WTC11 (cell line): ENCODE measurements at regions not wholly inside any gene's neighbourhood (a gene's known extent, or its start where the extent isn't known, plus 50 kb on each side); places are given as distances from the start of the nearest gene placed in this dataset.
"Not testable (repeated sequence)": the region's sequence is repeated elsewhere in the genome, so short reads cannot be mapped to it uniquely, and the experiment has no call there.

Experiments
- ATAC-seq: fragments of 200-7000 bp; cut with Tn5 transposase; 2 replicates; pipeline ENCODE4 v1.10.0; 2021; ENCODE audit warnings: mild to moderate bottlenecking, moderate library complexity
- CTCF ChIA-PET: fragments of 300-600 bp; sonication (Branson Sonifier 250); formaldehyde crosslinking; loops from one replicate; lab custom pipeline; 2021; ENCODE audit warnings: antibody characterized with exemption; lab: Charles Lee
- POLR2A ChIA-PET: fragments of 350-600 bp; sonication (Branson Sonifier 250); formaldehyde crosslinking; loops from one replicate; lab custom pipeline; 2021; ENCODE audit warnings: antibody characterized with exemption; lab: Charles Lee
- DNase-seq: peaks from one replicate; pipeline ENCODE4 v3.0.0; 2021; ENCODE audit warnings: low spot score
- H3K27ac Mint-ChIP-seq: 2 replicates; pipeline ENCODE4 v1.8.0; 2021; ENCODE audit warnings: mixed read lengths
- H3K27me3 Mint-ChIP-seq: 2 replicates; pipeline ENCODE4 v1.8.0; 2021; ENCODE audit warnings: low read depth, mild to moderate bottlenecking, moderate library complexity, mixed read lengths
- H3K36me3 Mint-ChIP-seq: 2 replicates; pipeline ENCODE4 v1.8.0; 2021; ENCODE audit warnings: mixed read lengths
- H3K4me1 Mint-ChIP-seq: 2 replicates; pipeline ENCODE4 v1.8.0; 2022; ENCODE audit warnings: mixed read lengths
- H3K4me3 Mint-ChIP-seq: 2 replicates; pipeline ENCODE4 v1.8.0; 2021; ENCODE audit warnings: mild to moderate bottlenecking, moderate library complexity, mixed read lengths
- H3K9me3 Mint-ChIP-seq: 2 replicates; pipeline ENCODE4 v1.8.0; 2021; ENCODE audit warnings: mixed read lengths
- CBFB ChIP-seq: sonication (generic); formaldehyde crosslinking; IDR thresholded peaks from 2 replicates; pipeline ENCODE4 v1.8.1; 2022; ENCODE audit warnings: mild to moderate bottlenecking, low read depth, missing genetic modification reagents
- EMX1 ChIP-seq: fragments of 250-450 bp; sonication (Bioruptor Pico); IDR thresholded peaks from 2 replicates; pipeline ENCODE4 v1.8.0; 2021; ENCODE audit warnings: mild to moderate bottlenecking
- FOXJ3 ChIP-seq: sonication (generic); formaldehyde crosslinking; IDR thresholded peaks from 2 replicates; pipeline ENCODE4 v1.9.0; 2021; ENCODE audit warnings: missing genetic modification reagents, mild to moderate bottlenecking, borderline replicate concordance
- FOXP1 ChIP-seq: sonication (generic); formaldehyde crosslinking; IDR thresholded peaks from 2 replicates; pipeline ENCODE4 v1.8.0; 2022; ENCODE audit warnings: missing genetic modification reagents, mild to moderate bottlenecking, moderate library complexity, borderline replicate concordance
- GTF2I ChIP-seq: fragments of 250-450 bp; sonication (Bioruptor Pico); conservative IDR thresholded peaks from 2 replicates; pipeline ENCODE4 v1.4.0; 2021; ENCODE audit warnings: mild to moderate bottlenecking
- HMGXB4 ChIP-seq: sonication (generic); formaldehyde crosslinking; IDR thresholded peaks from 2 replicates; pipeline ENCODE4 v1.8.1; 2023; ENCODE audit warnings: mild to moderate bottlenecking, moderate library complexity, missing genetic modification reagents
- JAZF1 ChIP-seq: fragments of 250-450 bp; sonication (Bioruptor Pico); IDR thresholded peaks from 2 replicates; pipeline ENCODE4 v1.9.0; 2021; ENCODE audit warnings: moderate library complexity, mild to moderate bottlenecking, inconsistent platforms
- MYBL2 ChIP-seq: sonication (generic); formaldehyde crosslinking; IDR thresholded peaks from 2 replicates; pipeline ENCODE4 v1.8.1; 2023; ENCODE audit warnings: mild to moderate bottlenecking, moderate library complexity, missing genetic modification reagents
- NFYB ChIP-seq: sonication (generic); formaldehyde crosslinking; conservative IDR thresholded peaks from 2 replicates; pipeline ENCODE4 v1.8.0; 2022; ENCODE audit warnings: low read depth, missing genetic modification reagents
- NR2C2 ChIP-seq: sonication (generic); formaldehyde crosslinking; IDR thresholded peaks from 2 replicates; pipeline ENCODE4 v1.8.0; 2022; ENCODE audit warnings: mild to moderate bottlenecking, missing genetic modification reagents
- NR3C1 ChIP-seq: sonication (generic); formaldehyde crosslinking; conservative IDR thresholded peaks from 2 replicates; pipeline ENCODE4 v1.8.1; 2023; ENCODE audit warnings: low read depth, mild to moderate bottlenecking, missing genetic modification reagents
- PRRX2 ChIP-seq: fragments of 250-450 bp; sonication (Bioruptor Pico); IDR thresholded peaks from 2 replicates; pipeline ENCODE4 v1.8.0; 2021; ENCODE audit warnings: mild to moderate bottlenecking
- RELA ChIP-seq: sonication (generic); formaldehyde crosslinking; IDR thresholded peaks from 2 replicates; pipeline ENCODE4 v1.8.1; 2022; ENCODE audit warnings: missing genetic modification reagents, mild to moderate bottlenecking, borderline replicate concordance
- SMAD3 ChIP-seq: sonication (generic); formaldehyde crosslinking; IDR thresholded peaks from 2 replicates; pipeline ENCODE4 v1.8.0; 2022; ENCODE audit warnings: missing genetic modification reagents, mild to moderate bottlenecking, borderline replicate concordance
- SP1 ChIP-seq: sonication (generic); formaldehyde crosslinking; conservative IDR thresholded peaks from 2 replicates; pipeline ENCODE4 v1.8.1; 2022; ENCODE audit warnings: missing genetic modification reagents
- TEAD4 ChIP-seq: sonication (generic); formaldehyde crosslinking; IDR thresholded peaks from 2 replicates; pipeline ENCODE4 v1.8.0; 2022; ENCODE audit warnings: mild to moderate bottlenecking, missing genetic modification reagents
- TP53 ChIP-seq: sonication (generic); formaldehyde crosslinking; IDR thresholded peaks from 2 replicates; pipeline ENCODE4 v1.8.1; 2023; ENCODE audit warnings: mild to moderate bottlenecking, missing genetic modification reagents
- TF ChIP-seq, protein P1 (sequence below): fragments of 250-450 bp; sonication (Bioruptor Pico); IDR thresholded peaks from 2 replicates; pipeline ENCODE4 v1.9.0; 2021; ENCODE audit warnings: mild to moderate bottlenecking
- TF ChIP-seq, protein P2 (sequence below): sonication (generic); formaldehyde crosslinking; IDR thresholded peaks from 2 replicates; pipeline ENCODE4 v1.8.1; 2023; ENCODE audit warnings: mild to moderate bottlenecking, missing genetic modification reagents, moderate library complexity
- TF ChIP-seq, protein P3 (sequence below): sonication (generic); formaldehyde crosslinking; IDR thresholded peaks from 2 replicates; pipeline ENCODE4 v1.8.0; 2022; ENCODE audit warnings: mild to moderate bottlenecking, missing genetic modification reagents

- TF ChIP-seq RELA (CRISPR knock-in tag) (no peak), EMX1 (CRISPR knock-in tag) (no peak), SP1 (CRISPR knock-in tag) (no peak), CBFB (no peak), TEAD4 (no peak)
- TF ChIP-seq, protein P1, sequence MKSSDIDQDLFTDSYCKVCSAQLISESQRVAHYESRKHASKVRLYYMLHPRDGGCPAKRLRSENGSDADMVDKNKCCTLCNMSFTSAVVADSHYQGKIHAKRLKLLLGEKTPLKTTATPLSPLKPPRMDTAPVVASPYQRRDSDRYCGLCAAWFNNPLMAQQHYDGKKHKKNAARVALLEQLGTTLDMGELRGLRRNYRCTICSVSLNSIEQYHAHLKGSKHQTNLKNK (CRISPR knock-in tag): no peak
These were observed 110.9 kb upstream of the BMPER start (continued) for GRCh38 chr7:33794419-33794818.

- Mint-ChIP-seq H3K27ac (no peak overlapping the region), H3K27me3 (no peaks in the 10 kb centered on the region), H3K36me3 (peaks cover 7% of the 10 kb centered on the region), H3K4me3 (no peak overlapping the region), H3K9me3 (peaks cover 22% of the 10 kb centered on the region), H3K4me1 (peaks cover 28% of the 10 kb centered on the region)
- ATAC-seq: no peak
- DNase-seq: no peak
- ChIA-PET POLR2A (no interaction called here), CTCF (interaction anchor here (1.4 kb wide), 1 partner anchor 138 kb away, joined by 4 read pairs; no protein-coding TSS in a partner anchor)
- TF ChIP-seq, protein P2, sequence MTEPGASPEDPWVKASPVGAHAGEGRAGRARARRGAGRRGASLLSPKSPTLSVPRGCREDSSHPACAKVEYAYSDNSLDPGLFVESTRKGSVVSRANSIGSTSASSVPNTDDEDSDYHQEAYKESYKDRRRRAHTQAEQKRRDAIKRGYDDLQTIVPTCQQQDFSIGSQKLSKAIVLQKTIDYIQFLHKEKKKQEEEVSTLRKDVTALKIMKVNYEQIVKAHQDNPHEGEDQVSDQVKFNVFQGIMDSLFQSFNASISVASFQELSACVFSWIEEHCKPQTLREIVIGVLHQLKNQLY (CRISPR knock-in tag): no peak
- TF ChIP-seq RELA (CRISPR knock-in tag) (no peak), SMAD3 (CRISPR knock-in tag) (no peak), TP53 (CRISPR knock-in tag) (no peak), JAZF1 (CRISPR knock-in tag) (no peak), CBFB (no peak)
- TF ChIP-seq, protein P3, sequence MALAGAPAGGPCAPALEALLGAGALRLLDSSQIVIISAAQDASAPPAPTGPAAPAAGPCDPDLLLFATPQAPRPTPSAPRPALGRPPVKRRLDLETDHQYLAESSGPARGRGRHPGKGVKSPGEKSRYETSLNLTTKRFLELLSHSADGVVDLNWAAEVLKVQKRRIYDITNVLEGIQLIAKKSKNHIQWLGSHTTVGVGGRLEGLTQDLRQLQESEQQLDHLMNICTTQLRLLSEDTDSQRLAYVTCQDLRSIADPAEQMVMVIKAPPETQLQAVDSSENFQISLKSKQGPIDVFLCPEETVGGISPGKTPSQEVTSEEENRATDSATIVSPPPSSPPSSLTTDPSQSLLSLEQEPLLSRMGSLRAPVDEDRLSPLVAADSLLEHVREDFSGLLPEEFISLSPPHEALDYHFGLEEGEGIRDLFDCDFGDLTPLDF (CRISPR knock-in tag): no peak
These were observed 110.4 kb upstream of the BMPER start for GRCh38 chr7:33794959-33795358.

DNA sequence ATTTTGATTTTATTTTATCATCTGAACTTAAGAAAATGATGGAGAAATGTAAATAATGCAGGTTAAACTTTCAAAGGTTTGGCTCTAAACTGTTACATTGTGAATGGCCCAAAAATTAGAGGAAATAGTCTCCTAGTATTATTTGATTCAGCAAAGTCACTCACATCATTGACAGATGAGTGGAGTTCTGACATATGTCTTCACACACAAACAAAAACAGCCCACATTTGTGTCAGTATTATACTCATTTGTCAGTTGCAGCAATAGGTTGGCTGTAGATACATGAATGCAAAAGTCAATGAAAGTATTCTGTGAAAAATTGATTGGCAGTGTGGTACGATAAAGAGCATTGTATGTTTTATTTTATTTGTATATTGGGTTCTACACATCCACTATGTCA is 108.8 kb upstream of the BMPER start:
- ATAC-seq (no peak), DNase-seq (no peak)
- H3K27me3 Mint-ChIP-seq: no peaks in the 10 kb centered on the region
- H3K4me3 Mint-ChIP-seq: no peak overlapping the region
- H3K36me3 Mint-ChIP-seq: peaks cover 7% of the 10 kb centered on the region
- ChIA-PET CTCF (interaction anchor here (1.4 kb wide), 1 partner anchor 136 kb away, joined by 4 read pairs; no protein-coding TSS in a partner anchor), POLR2A (no interaction called here)
- TF ChIP-seq FOXP1 (CRISPR knock-in tag) (no peak), NR2C2 (CRISPR knock-in tag) (no peak), GTF2I (CRISPR knock-in tag) (no peak), PRRX2 (CRISPR knock-in tag) (no peak), MYBL2 (CRISPR knock-in tag) (no peak), FOXJ3 (CRISPR knock-in tag) (no peak), HMGXB4 (CRISPR knock-in tag) (no peak), NR3C1 (CRISPR knock-in tag) (no peak)
- peaks cover 12% of the 10 kb centered on the region for H3K4me1 Mint-ChIP-seq
- H3K9me3 Mint-ChIP-seq: peaks cover 33% of the 10 kb centered on the region
- H3K27ac Mint-ChIP-seq: no peak overlapping the region

DNA sequence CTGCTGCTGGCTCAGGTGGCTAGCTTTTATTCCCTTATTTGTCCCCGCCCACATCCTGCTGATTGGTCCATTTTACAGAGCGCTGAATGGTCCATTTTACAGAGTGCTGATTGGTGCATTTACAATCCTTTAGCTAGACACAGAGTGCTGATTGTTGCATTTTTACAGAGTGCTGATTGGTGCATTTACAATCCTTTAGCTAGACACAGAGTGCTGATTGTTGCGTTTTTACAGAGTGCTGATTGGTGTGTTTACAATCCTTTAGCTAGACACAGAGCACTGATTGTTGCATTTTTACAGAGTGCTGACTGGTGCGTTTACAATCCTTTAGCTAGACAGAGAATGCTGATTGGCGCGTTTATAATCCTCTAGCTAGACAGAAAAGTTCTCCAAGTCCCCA is 107.8 kb upstream of the BMPER start:
- TF ChIP-seq NFYB (CRISPR knock-in tag): peak; percentile 60; the same call in 1 of the 2 replicates
- CTCF ChIA-PET: interaction anchor here (1.8 kb wide), 1 partner anchor 135 kb away, joined by 7 read pairs; no protein-coding TSS in a partner anchor
- H3K9me3 Mint-ChIP-seq: peaks cover 33% of the 10 kb centered on the region
- H3K27ac Mint-ChIP-seq, H3K4me1 Mint-ChIP-seq, H3K36me3 Mint-ChIP-seq, DNase-seq, H3K27me3 Mint-ChIP-seq, POLR2A ChIA-PET, H3K4me3 Mint-ChIP-seq, ATAC-seq: not testable (repeated sequence)
